Skeletal muscle cell (primary cell): ENCODE measurements at regions not wholly inside any gene's neighbourhood (a gene's known extent, or its start where the extent isn't known, plus 50 kb on each side); places are given as distances from the start of the nearest gene placed in this dataset.
"Not testable (repeated sequence)": the region's sequence is repeated elsewhere in the genome, so short reads cannot be mapped to it uniquely, and the experiment has no call there.

Experiments used
- DNase-seq: peaks from one replicate; pipeline ENCODE4 v3.0.0-alpha.2; 2010; ENCODE audit warnings: low read depth
- H3K4me3 ChIP-seq: 2 replicates; pipeline ENCODE4 v1.5.1; 2011; ENCODE audit warnings: low read depth, mild to moderate bottlenecking, control low read depth, low read length, moderate library complexity

DNA sequence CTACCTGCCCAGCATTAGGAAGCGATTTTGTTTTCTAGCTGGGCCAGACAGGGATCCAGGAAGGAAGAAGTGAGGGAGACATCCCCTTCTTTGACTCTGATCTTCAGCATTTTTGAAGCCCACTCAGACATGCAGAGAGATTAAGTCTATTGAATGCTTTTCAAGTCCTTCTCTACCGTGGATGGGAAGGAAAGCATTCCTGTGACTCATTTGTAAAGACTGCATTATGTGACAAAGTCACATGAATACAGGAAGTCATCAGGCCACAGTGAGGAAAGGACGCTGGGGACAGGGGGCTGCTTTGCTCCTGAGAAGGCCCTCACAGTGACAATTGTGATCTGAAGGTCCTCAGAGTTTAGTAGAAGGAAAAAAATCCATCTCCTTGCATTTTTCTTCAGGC lies 67.4 kb upstream of the GBA3 start:
- no peak overlapping the region for H3K4me3 ChIP-seq
- DNase-seq, result no peak

DNA sequence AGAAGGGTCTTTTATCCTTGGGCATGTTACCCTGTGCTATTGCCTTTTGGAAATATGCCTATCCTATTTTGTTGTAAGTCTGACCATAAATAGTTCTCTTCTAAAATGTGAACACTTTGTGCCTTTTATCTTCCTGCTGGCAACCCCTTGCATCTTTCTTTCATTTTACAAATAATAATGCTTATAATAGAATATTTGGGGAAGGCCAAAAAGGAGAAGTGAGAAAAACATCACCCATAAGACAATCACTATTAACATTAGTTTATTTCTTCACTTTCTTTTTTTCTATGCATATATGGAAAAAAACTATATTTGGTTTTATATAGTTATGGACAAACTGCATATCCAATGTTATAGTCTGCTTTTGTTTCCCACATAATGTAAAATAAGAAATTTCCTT lies 64.9 kb upstream of the GBA3 start:
- not testable (repeated sequence) for DNase-seq, H3K4me3 ChIP-seq

DNA sequence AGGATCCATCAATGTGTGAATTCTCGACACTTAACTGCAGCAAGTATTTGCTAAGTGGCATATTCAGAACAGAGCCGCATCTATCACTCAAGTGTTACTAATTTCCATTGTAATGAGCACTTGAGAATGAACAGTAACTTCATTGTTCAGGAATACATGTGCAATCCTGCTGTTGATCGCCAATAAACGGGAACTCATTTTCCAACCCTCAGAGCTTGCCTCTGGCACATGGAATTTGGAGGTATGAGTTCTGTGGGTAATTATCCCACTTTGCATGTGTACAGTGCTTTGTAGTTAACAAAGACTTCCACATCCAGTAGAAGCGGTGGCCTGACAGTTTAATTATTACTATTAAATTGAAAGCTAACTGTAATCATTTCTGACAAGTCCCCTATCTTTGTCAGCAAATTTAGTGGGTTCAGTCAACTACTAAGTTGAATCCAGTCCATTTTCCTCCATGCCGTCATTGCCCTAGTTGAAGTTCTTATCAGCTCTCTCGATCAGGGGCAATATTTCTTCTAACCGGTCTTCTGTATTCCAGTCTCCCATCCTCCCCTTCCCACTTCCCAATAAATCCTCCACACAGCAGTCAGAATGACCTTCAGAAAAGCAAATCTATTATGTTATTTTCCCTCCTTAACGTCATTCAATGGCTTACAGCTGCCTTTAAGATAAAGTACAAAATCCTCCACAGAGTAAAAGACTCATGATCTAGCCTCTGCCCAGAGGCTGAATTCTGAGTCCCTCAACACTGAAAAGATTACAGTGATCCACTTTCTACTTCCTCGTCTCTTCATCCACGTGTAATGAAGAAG lies 62.4 kb upstream of the GBA3 start:
- DNase-seq, H3K4me3 ChIP-seq: not testable (repeated sequence)

GRCh38 chr4:22631167-22631566 lies 61.6 kb upstream of the GBA3 start:
- DNase-seq, H3K4me3 ChIP-seq: not testable (repeated sequence)

GRCh38 chr4:22634541-22635181 lies 58.1 kb upstream of the GBA3 start:
- DNase-seq, result no peak
- no peak overlapping the region for H3K4me3 ChIP-seq

GRCh38 chr4:22635182-22635549 lies 57.6 kb upstream of the GBA3 start:
- H3K4me3 ChIP-seq, DNase-seq: not testable (repeated sequence)

DNA sequence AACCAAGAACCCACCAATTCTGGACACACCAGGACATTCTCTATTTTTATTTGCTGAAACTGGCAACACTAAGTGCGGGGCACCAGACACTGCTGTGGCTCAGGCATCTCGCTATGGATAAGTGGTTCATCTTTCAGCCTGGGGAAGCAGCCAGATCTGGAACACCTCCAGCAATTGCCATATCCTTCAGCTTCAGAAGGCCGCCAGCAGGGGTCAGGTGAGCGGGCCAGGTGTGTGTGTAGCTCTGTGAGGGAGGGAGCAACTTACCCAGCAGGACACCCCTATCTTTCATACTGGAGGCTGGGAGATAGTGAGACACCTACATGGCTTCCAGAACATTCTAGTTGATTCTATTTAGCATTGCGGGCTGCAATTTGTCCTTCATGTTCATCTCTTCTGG lies 57.0 kb upstream of the GBA3 start:
- no peak for DNase-seq
- no peak overlapping the region for H3K4me3 ChIP-seq

GRCh38 chr4:22637306-22637705 lies 55.4 kb upstream of the GBA3 start:
- no peak overlapping the region for H3K4me3 ChIP-seq
- no peak for DNase-seq
